SK-N-SH treated with all-trans-retinoic acid at 6 μM for 48 hours (cell line): ENCODE measurements at regions not wholly inside any gene's neighbourhood (a gene's known extent, or its start where the extent isn't known, plus 50 kb on each side); places are given as distances from the start of the nearest gene placed in this dataset.

ENCODE experiments used
- ATAC-seq: fragments of 200-7000 bp; cut with Tn5 transposase; 3 replicates; pipeline ENCODE4 v1.9.1; 2020; ENCODE audit warnings: mild to moderate bottlenecking, moderate library complexity
- ARNTL ChIP-seq: fragments of 450-650 bp; formaldehyde crosslinking; IDR thresholded peaks from 2 replicates; pipeline ENCODE4 v1.5.0; 2020; ENCODE audit warnings: low read depth, mild to moderate bottlenecking, moderate library complexity, borderline replicate concordance
- BACH2 ChIP-seq: fragments of 250-450 bp; sonication (Bioruptor Pico); IDR thresholded peaks from 2 replicates; pipeline ENCODE4 v1.9.0; 2021; ENCODE audit warnings: mild to moderate bottlenecking, borderline replicate concordance
- CREB5 ChIP-seq: fragments of 250-450 bp; sonication (Bioruptor Pico); IDR thresholded peaks from 2 replicates; pipeline ENCODE4 v1.5.1; 2020; ENCODE audit warnings: low read depth, mild to moderate bottlenecking, moderate library complexity
- CSDC2 ChIP-seq: fragments of 250-450 bp; sonication (Bioruptor Pico); IDR thresholded peaks from 2 replicates; pipeline ENCODE4 v1.5.0; 2020; ENCODE audit warnings: mild to moderate bottlenecking, moderate library complexity
- CSRNP3 ChIP-seq: fragments of 250-450 bp; sonication (Bioruptor Pico); IDR thresholded peaks from 2 replicates; pipeline ENCODE4 v1.5.1; 2021; ENCODE audit warnings: mild to moderate bottlenecking, moderate library complexity
- ESRRG ChIP-seq: fragments of 250-450 bp; sonication (Bioruptor Pico); IDR thresholded peaks from 2 replicates; pipeline ENCODE4 v1.6.1; 2021; ENCODE audit warnings: mild to moderate bottlenecking
- GLIS3 ChIP-seq: fragments of 250-450 bp; sonication (Bioruptor Pico); IDR thresholded peaks from 2 replicates; pipeline ENCODE4 v1.5.0; 2020; ENCODE audit warnings: mild to moderate bottlenecking, moderate library complexity
- ISL1 ChIP-seq: fragments of 250-450 bp; sonication (Bioruptor Pico); IDR thresholded peaks from 2 replicates; pipeline ENCODE4 v2.1.2; 2022; ENCODE audit warnings: mild to moderate bottlenecking, moderate library complexity
- POU6F1 ChIP-seq: fragments of 250-450 bp; sonication (Bioruptor Pico); IDR thresholded peaks from 2 replicates; pipeline ENCODE4 v1.8.0; 2021; ENCODE audit warnings: low read depth, mild to moderate bottlenecking, moderate library complexity, borderline replicate concordance
- PPARA ChIP-seq: fragments of 250-450 bp; sonication (Bioruptor Pico); IDR thresholded peaks from 2 replicates; pipeline ENCODE4 v1.5.0; 2020; ENCODE audit warnings: mild to moderate bottlenecking, borderline replicate concordance
- RARB ChIP-seq: fragments of 250-450 bp; sonication (Bioruptor Pico); IDR thresholded peaks from 2 replicates; pipeline ENCODE4 v1.8.0; 2021; ENCODE audit warnings: mild to moderate bottlenecking, moderate library complexity
- SNAI2 ChIP-seq: fragments of 250-450 bp; sonication (Bioruptor Pico); IDR thresholded peaks from 2 replicates; pipeline ENCODE4 v1.5.0; 2020; ENCODE audit warnings: mild to moderate bottlenecking, moderate library complexity
- TCF4 ChIP-seq: fragments of 250-450 bp; sonication (Bioruptor Pico); IDR thresholded peaks from 2 replicates; pipeline ENCODE4 v1.8.0; 2021; ENCODE audit warnings: mild to moderate bottlenecking, moderate library complexity, borderline replicate concordance
- TOX ChIP-seq: fragments of 250-450 bp; sonication (Bioruptor Pico); IDR thresholded peaks from 2 replicates; pipeline ENCODE4 v1.8.0; 2021; ENCODE audit warnings: mild to moderate bottlenecking, moderate library complexity, borderline replicate concordance
- TSHZ2 ChIP-seq: fragments of 250-450 bp; sonication (Bioruptor Pico); IDR thresholded peaks from 2 replicates; pipeline ENCODE4 v1.5.0; 2020; ENCODE audit warnings: mild to moderate bottlenecking, moderate library complexity
- ZC3H10 ChIP-seq: fragments of 250-450 bp; sonication (Bioruptor Pico); IDR thresholded peaks from 2 replicates; pipeline ENCODE4 v1.5.1; 2021; ENCODE audit warnings: mild to moderate bottlenecking, moderate library complexity
- ZFP3 ChIP-seq: fragments of 250-450 bp; sonication (Bioruptor Pico); IDR thresholded peaks from 2 replicates; pipeline ENCODE4 v1.5.0; 2020; ENCODE audit warnings: mild to moderate bottlenecking, moderate library complexity
- ZFP30 ChIP-seq: fragments of 450-650 bp; formaldehyde crosslinking; IDR thresholded peaks from 2 replicates; pipeline ENCODE4 v1.5.0; 2022; ENCODE audit warnings: mild to moderate bottlenecking, moderate library complexity
- ZNF70 ChIP-seq: fragments of 450-650 bp; formaldehyde crosslinking; IDR thresholded peaks from 2 replicates; pipeline ENCODE4 v1.5.0; 2020; ENCODE audit warnings: mild to moderate bottlenecking, moderate library complexity
- ZNF8 ChIP-seq: fragments of 450-650 bp; formaldehyde crosslinking; IDR thresholded peaks from 2 replicates; pipeline ENCODE4 v1.5.0; 2020; ENCODE audit warnings: mild to moderate bottlenecking, moderate library complexity

- TF ChIP-seq ZFP30 (no peak), ISL1 (no peak), RARB (CRISPR knock-in tag) (no peak), GLIS3 (no peak), ZC3H10 (CRISPR knock-in tag) (no peak), TOX (CRISPR knock-in tag) (no peak), TSHZ2 (CRISPR knock-in tag) (no peak), TCF4 (CRISPR knock-in tag) (no peak)
Observed at GRCh38 chr21:43352568-43353281, 74.2 kb downstream of the SIK1 start (continued).

GRCh38 chr21:43352154-43352537, 74.8 kb downstream of the SIK1 start:
- ATAC-seq = no peak
- TF ChIP-seq ZNF8 (CRISPR knock-in tag) (no peak), POU6F1 (CRISPR knock-in tag) (no peak), ARNTL (CRISPR knock-in tag) (no peak), CSDC2 (CRISPR knock-in tag) (no peak), ESRRG (CRISPR knock-in tag) (no peak), ZC3H10 (CRISPR knock-in tag) (no peak), ZNF70 (CRISPR knock-in tag) (no peak), BACH2 (CRISPR knock-in tag) (no peak), CSRNP3 (CRISPR knock-in tag) (no peak), SNAI2 (no peak), TOX (CRISPR knock-in tag) (no peak), CREB5 (CRISPR knock-in tag) (no peak), PPARA (CRISPR knock-in tag) (no peak), ZFP3 (CRISPR knock-in tag) (no peak)
- TF ChIP-seq, all 23 proteins: peak for 0

- TF ChIP-seq CREB5 (CRISPR knock-in tag) = no peak
- no peak for TF ChIP-seq ZNF70 (CRISPR knock-in tag)
- no peak for TF ChIP-seq ZFP3 (CRISPR knock-in tag)
- no peak for TF ChIP-seq ZNF8 (CRISPR knock-in tag)
- TF ChIP-seq RARB (CRISPR knock-in tag) = no peak
- TF ChIP-seq POU6F1 (CRISPR knock-in tag) = no peak
- TF ChIP-seq BACH2 (CRISPR knock-in tag) = no peak
- ATAC-seq = no peak
Observed at GRCh38 chr21:43351501-43352153, 75.3 kb downstream of the SIK1 start.
